Aorta (tissue), 5 donors: ENCODE measurements at regions not wholly inside any gene's neighbourhood (a gene's known extent, or its start where the extent isn't known, plus 50 kb on each side); places are given as distances from the start of the nearest gene placed in this dataset.
"Not testable (repeated sequence)": the region's sequence is repeated elsewhere in the genome, so short reads cannot be mapped to it uniquely, and the experiment has no call there.

Source experiments
- ATAC-seq: fragments of 200-7000 bp; cut with Tn5 transposase; one replicate; pipeline ENCODE4 v1.9.1; 2022; ENCODE audit warnings: moderate library complexity; ENCODE audit not compliant: low FRiP score
- DNase-seq, 2 donors: peaks; one replicate each; pipeline ENCODE4 v3.0.0-alpha.2; 2020
- H3K27ac ChIP-seq, 2 donors: one replicate each; pipeline ENCODE4 v1.5.1; 2013; ENCODE audit warnings: low read length in 2 of 2, mild to moderate bottlenecking in 2 of 2, moderate library complexity in 2 of 2, control low read depth in 1 of 2, inconsistent platforms in 1 of 2, low read depth in 1 of 2
- H3K27me3 ChIP-seq, 2 donors: one replicate each; pipeline ENCODE4 v1.6.1; 2013; ENCODE audit warnings: control low read depth in 1 of 2, low read length in 1 of 2, mild to moderate bottlenecking in 1 of 2, moderate library complexity in 1 of 2; ENCODE audit not compliant: insufficient read depth in 2 of 2, control insufficient read depth in 1 of 2
- H3K36me3 ChIP-seq, 2 donors: one replicate each; pipeline ENCODE4 v1.6.1; 2013; ENCODE audit warnings: control low read depth in 1 of 2, low read length in 1 of 2, mild to moderate bottlenecking in 1 of 2; ENCODE audit not compliant: insufficient read depth in 2 of 2, control insufficient read depth in 1 of 2
- H3K4me1 ChIP-seq, 2 donors: one replicate each; pipeline ENCODE4 v1.6.1; 2013; ENCODE audit warnings: low read length in 2 of 2, control low read depth in 1 of 2, mild to moderate bottlenecking in 1 of 2, moderate library complexity in 1 of 2; ENCODE audit not compliant: insufficient read depth in 2 of 2, control insufficient read depth in 1 of 2
- H3K4me3 ChIP-seq, 2 donors: one replicate each; pipeline ENCODE4 v1.5.1; 2013; ENCODE audit warnings: low read length in 2 of 2, control low read depth in 1 of 2, mild to moderate bottlenecking in 1 of 2
- H3K9me3 ChIP-seq: one replicate; pipeline ENCODE4 v1.6.1; 2013; ENCODE audit warnings: mild to moderate bottlenecking, low read length; ENCODE audit not compliant: control insufficient read depth
- WGBS, 2 donors: extraction: QIAGEN DNeasy Blood & Tissue Kit; methylation state at CpG; one replicate each; pipeline ENCODE4 v1.1.7; 2013; 5-methylcytosine and 5-hydroxymethylcytosine counted together
- intact Hi-C, 2 donors: fragments of 100-400 bp; cut with DNase I; formaldehyde crosslinking; loops; one replicate each; pipeline versions ENCODE4 v1.14.2 to v1.15.0; 2022
- donor health status: healthy with polysubstance abuse.
- donor health status: Bipolar disorder and iron deficiency.
- donor health status: DM: no; HTN: no; CAD: no.
- donor health status: DM: no; HTN: no; CAD: no.
- donor health status: DM: yes; HTN: yes; CAD: no.

DNA sequence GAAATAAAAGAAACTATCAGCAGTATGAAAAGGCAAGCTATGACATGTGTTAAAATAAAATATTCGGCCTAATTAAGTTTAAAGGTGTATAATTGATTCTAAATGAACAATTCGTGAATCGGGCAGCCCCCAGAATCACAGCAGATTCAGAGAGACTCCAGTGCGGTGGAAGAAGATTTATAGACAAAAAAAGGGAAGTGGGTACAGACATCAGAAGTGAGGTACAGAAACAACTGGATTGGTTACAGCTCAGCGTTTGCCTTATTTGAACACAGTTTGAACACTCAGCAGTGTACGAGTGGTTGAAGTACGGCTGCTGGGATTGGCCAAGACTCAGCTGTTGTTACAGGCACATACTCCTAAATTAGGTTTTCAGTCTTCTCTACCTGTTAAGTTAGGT is 113.1 kb downstream of the POU4F1 start:
- H3K4me3 ChIP-seq, H3K27me3 ChIP-seq, H3K9me3 ChIP-seq, DNase-seq, ATAC-seq, H3K4me1 ChIP-seq, intact Hi-C loops, H3K36me3 ChIP-seq, H3K27ac ChIP-seq: not testable (repeated sequence)
- WGBS, 2 donors, result 85% methylated on average over 7 of the region's 7 CpGs

DNA sequence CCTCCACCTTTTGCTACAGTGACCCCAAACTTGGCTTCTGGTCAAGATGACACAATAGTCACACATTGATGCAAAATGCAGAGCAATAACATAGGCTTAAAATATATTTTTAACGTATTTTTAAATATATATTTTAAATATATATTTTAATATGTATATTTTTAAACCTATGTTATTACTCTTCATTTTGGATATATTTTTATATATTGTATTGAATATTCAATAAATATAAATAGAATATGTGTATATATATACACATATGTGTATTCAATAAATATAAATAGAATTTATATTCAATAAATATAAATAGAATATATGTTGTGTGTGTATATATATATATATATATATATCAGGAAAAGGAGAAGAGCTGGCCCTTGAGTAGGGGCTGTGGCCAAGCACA is 115.6 kb downstream of the POU4F1 start:
- intact Hi-C loops, result no loop called here
- WGBS, 2 donors, result 80 to 82% methylated on average over 1 of the region's 1 CpG
- Histone ChIP-seq H3K36me3 (no peaks in the 10 kb centered on the region), H3K9me3 (no peaks in the 10 kb centered on the region), H3K4me3 (no peak overlapping the region), H3K27ac (no peak overlapping the region), H3K4me1 (no peaks in the 10 kb centered on the region), H3K27me3 (no peaks in the 10 kb centered on the region)
- ATAC-seq (no peak), DNase-seq (no peak)

DNA sequence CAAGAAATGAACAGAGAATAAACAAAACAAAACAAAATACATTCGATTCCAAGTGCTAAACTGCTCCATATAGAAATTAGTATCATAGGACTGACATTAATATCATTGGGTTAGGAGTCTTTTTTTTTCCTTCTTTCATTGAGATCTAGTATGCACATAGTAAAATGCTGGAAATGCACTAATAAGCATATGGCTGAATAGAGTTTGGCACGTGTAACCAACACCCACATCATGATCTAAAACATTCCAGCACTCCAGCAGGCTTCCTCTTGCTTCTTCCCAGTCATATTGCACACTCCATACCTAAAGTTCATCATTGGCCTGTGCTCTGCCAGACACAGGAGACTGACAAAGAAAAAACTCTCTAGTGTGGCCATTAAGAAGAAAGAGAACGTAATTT is 117.5 kb downstream of the POU4F1 start:
- H3K4me3 ChIP-seq, result no peak overlapping the region
- ATAC-seq (no peak), DNase-seq (no peak)
- H3K9me3 ChIP-seq, result no peaks in the 10 kb centered on the region
- intact Hi-C loops, result no loop called here
- H3K36me3 ChIP-seq, result no peaks in the 10 kb centered on the region
- H3K27ac ChIP-seq, result no peak overlapping the region
- H3K4me1 ChIP-seq, result no peaks in the 10 kb centered on the region
- WGBS, 2 donors, result 59 to 73% methylated on average over 3 of the region's 3 CpGs
- H3K27me3 ChIP-seq, result no peaks in the 10 kb centered on the region

DNA sequence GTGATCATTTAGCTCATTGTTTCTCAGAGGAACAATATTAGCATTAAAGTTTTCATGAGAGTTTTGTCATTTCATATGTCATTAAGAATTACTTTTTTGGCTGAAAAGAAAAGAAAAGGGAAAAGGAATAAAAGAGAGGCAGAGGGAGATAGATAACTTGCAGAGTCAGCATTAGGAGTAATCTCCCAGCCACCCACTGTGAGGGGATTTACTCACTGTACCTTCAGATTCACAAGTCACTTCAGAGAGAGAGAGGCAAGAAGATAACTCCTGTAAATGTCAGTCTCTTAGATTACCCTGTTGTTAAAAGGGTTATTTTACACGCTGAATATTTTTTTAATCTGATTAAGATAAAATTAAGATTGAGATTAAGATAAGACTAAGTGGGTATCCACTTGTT is 125.2 kb downstream of the POU4F1 start:
- no peak overlapping the region for H3K4me3 ChIP-seq
- H3K27ac ChIP-seq, result no peak overlapping the region
- intact Hi-C loops, result no loop called here
- no peak for DNase-seq
- no peaks in the 10 kb centered on the region for H3K27me3 ChIP-seq
- H3K4me1 ChIP-seq, result no peaks in the 10 kb centered on the region
- 67 to 90% methylated on average over 1 of the region's 1 CpG for WGBS, 2 donors
- no peak for ATAC-seq
- H3K36me3 ChIP-seq, result no peaks in the 10 kb centered on the region
- no peaks in the 10 kb centered on the region for H3K9me3 ChIP-seq

DNA sequence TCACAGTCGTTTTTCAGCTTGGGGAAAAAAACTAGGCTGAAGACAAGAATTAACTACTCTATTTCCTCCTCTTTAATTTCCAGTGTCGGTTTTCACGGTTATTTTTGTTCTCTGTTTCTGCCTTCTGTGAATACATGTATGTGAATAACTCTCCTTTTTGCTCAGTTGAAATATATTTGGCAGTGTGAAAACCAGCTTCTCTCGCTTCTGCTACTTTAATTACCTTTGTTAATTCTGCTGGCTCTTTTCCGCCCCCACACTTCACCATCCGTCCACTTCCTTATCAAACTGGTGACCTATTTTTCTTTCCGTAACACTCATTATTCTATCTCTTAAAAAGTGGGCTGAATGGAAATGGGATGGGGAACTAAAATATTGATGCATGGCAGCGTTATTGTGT is 126.4 kb downstream of the POU4F1 start:
- intact Hi-C loops, result no loop called here
- H3K27me3 ChIP-seq, result no peaks in the 10 kb centered on the region
- no peaks in the 10 kb centered on the region for H3K36me3 ChIP-seq
- no peak overlapping the region for H3K27ac ChIP-seq
- no peak for ATAC-seq
- no peaks in the 10 kb centered on the region for H3K9me3 ChIP-seq
- no peak for DNase-seq
- H3K4me1 ChIP-seq, result no peaks in the 10 kb centered on the region
- 57 to 61% methylated on average over 8 of the region's 8 CpGs for WGBS, 2 donors
- H3K4me3 ChIP-seq, result no peak overlapping the region

DNA sequence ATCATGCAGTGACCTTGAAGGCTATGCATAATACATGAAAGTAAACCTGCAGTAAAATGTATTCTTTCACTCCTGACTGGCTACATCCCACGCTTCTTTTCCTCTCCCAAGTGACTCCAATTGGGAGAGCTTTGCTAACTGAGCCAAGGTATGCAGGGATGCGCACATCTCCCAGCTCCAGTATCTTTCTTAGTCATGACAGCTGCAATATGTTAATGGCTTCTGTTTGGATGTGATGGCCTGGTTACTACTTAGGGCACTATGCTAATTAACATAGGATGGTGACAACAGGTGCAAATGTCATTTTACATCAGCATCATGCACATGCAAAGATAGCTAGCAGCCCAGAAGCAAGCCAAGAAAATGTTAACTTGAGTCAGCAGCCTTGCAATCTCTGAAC is 134.7 kb downstream of the POU4F1 start:
- no peaks in the 10 kb centered on the region for H3K27me3 ChIP-seq
- no peaks in the 10 kb centered on the region for H3K9me3 ChIP-seq
- ATAC-seq (no peak), DNase-seq (no peak)
- no peak overlapping the region for H3K27ac ChIP-seq
- no peak overlapping the region for H3K4me3 ChIP-seq
- no peaks in the 10 kb centered on the region for H3K36me3 ChIP-seq
- 80 to 81% methylated on average over 2 of the region's 2 CpGs for WGBS, 2 donors
- intact Hi-C loops, result no loop called here
- H3K4me1 ChIP-seq, result no peaks in the 10 kb centered on the region

DNA sequence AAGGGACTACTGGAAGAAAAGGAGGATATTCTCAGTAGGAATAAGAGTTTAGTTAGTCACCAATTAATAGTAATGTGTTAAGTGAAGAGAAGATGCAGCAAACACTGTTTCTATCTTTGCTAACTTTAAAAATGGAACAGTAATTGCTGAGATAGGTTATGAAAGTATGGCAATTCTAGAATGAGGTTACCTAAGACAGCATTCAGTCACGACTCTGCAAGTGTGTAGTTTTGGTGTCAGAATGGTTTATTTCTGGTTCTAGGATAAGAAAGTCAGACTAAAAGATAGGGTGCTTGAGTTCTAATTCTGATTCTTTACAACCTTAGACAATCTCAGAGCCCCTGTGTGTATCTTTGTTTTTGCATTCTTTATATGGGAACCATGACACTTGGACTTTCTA is 138.1 kb downstream of the POU4F1 start:
- intact Hi-C loops, result no loop called here

DNA sequence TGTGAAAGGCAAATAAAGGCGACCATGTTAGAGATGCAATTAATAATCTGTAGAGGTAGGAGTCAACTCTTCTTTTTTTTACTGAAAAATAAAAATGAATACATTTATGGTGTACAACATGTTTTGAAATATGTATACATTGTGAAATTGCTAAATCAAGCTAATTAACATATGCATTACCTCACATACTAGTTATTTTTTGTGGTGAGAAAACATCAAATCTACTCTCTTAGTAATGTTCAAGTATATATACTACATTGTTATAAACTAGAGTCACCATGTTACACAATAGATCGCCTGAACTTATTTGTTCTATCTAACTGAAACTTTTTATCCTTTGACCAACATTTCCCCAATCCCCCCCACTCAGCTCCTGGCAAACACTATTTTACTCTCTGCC is 143.2 kb downstream of the POU4F1 start:
- WGBS, 2 donors, result 85 to 87% methylated on average over 2 of the region's 2 CpGs
- intact Hi-C loops, result no loop called here
- DNase-seq, result no peak

More for the DNA sequence above, 138.1 kb downstream of the POU4F1 start:
- DNase-seq, result no peak
- H3K4me1 ChIP-seq, result no peaks in the 10 kb centered on the region
- no peaks in the 10 kb centered on the region for H3K9me3 ChIP-seq
- ATAC-seq, result no peak
- H3K27ac ChIP-seq, result no peak overlapping the region
- H3K27me3 ChIP-seq, result no peaks in the 10 kb centered on the region
- WGBS, 2 donors, result 57 to 59% methylated on average over 1 of the region's 1 CpG
- H3K4me3 ChIP-seq, result no peak overlapping the region
- no peaks in the 10 kb centered on the region for H3K36me3 ChIP-seq

DNA sequence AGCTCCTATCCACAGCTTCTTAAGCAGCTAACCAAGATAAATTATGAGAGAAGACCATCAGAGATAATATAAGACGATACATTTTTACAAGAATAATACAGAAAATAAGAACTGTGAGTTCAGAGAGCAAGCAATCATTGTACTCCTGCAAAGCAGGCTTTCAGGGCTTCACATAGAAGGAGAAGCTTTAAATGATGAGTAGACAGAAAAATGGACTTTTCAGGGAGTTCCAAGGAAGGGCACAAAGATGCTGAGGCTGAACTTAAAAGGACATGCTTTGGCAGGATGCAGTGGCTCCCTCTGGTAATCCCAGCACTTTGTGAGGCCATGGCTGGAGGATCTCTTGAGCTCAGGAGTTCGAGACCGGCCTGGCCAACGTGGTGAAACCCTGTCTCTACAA is 159.5 kb downstream of the POU4F1 start:
- Histone ChIP-seq H3K4me1 (no peaks in the 10 kb centered on the region), H3K9me3 (no peaks in the 10 kb centered on the region), H3K27ac (no peak overlapping the region), H3K27me3 (no peaks in the 10 kb centered on the region), H3K4me3 (no peak overlapping the region), H3K36me3 (no peaks in the 10 kb centered on the region)
- ATAC-seq (no peak), DNase-seq (no peak)
- WGBS, 2 donors, result 75 to 81% methylated on average over 4 of the region's 4 CpGs
- intact Hi-C loops, result no loop called here

More for the DNA sequence above, 143.2 kb downstream of the POU4F1 start:
- no peak overlapping the region for H3K4me3 ChIP-seq
- H3K36me3 ChIP-seq, result no peaks in the 10 kb centered on the region
- no peak overlapping the region for H3K27ac ChIP-seq
- H3K27me3 ChIP-seq, result no peaks in the 10 kb centered on the region
- no peaks in the 10 kb centered on the region for H3K4me1 ChIP-seq
- H3K9me3 ChIP-seq, result no peaks in the 10 kb centered on the region
- ATAC-seq, result no peak
